HUDEP-2 (cell line): ENCODE measurements at regions not wholly inside any gene's neighbourhood (a gene's known extent, or its start where the extent isn't known, plus 50 kb on each side); places are given as distances from the start of the nearest gene placed in this dataset.

Experiments used
- DNase-seq, 76 experiments: peaks; one replicate each; lab custom pipeline; 2025; ENCODE audit not compliant: unreplicated experiment in 76 of 76; lab: John Stamatoyannopoulos, UW

DNA sequence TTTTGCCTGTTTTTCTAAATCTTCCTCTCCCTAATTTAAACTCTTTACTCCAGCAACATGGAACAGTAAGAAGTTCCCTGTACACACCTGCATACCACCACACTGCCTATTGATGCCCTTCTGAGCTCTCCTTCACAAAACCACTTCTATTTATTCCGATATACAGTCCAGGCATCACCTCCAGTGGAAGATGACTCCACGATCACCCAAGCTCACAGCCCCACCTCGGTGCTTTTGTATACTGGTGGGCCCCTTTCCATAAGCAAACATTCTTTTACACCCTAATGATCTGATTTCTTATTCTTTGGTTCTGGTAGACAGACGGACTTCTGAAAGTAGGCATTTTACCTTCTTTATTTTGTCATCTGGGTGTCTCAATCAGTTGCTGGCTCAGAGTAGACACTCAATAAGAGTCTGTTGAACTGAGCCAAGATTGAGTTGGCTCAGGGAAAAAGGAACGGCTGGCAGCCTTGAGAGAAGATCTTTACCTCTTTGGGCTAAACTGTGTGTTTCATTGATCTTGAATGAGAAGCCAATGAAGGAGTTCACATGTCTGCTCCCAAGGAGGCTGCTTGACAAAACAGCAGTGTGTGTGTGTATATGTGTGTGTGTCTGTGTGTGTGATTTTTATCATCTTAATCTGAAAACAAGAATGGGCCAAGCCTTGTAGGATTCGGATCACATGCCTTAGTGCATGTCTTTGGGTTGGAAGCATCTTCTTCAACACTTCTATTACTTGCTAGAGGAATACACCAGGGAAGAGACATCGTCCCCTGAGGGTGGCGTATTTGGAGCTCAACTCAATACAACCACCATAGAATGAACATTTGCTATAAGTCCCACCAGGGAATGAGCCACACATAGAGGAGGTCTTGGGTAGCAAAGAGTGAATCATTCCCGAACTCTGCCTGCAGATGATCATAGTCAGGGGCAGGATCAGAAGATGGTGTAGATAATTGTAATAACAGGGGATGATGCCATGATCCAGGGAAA, 341.8 kb downstream of the CYRIA start:
- no peak for DNase-seq

DNA sequence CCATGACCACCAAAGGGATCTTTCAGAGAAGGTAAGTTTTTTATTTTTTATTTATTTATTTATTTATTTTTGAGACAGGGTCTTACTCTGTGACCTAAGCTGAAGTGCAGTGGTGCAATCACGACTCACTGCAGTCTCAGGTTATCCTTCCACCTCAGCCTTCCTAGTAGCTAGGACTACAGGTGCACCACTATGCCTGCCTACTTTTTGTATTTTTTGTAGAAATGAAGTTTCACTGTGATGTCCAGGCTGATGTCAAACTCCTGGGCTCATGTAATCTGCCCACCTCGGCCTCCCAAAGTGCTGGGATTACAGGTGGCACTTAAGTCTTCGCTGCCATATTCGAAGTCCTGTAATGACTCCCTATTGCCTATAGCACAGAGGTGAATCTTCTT, 342.5 kb downstream of the CYRIA start:
- DNase-seq: no peak

- no peak for DNase-seq
Observed at GRCh38 chr2:16322308-16323125, 343.1 kb downstream of the CYRIA start.

DNA sequence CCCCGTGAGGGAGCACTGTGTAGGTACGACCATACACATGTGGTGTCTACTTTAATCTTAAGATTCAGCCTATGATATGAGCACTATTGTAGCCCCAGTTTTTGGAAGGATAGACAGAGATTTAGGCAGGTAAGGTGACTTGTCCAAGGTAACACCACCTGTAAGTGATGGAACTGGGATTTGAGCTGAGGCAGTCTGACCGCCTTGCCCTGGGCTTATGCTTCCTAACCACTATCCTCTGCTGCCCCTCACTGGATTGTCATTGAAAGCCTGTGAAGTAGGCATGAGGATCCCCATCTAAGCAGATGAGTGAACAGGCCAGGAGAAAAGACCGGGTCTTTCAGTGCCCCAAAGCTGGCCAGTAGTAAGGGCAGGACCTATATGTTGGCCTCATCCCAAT, 343.8 kb downstream of the CYRIA start:
- no peak for DNase-seq

GRCh38 chr2:16321256-16321655, 344.4 kb downstream of the CYRIA start:
- DNase-seq: no peak

DNA sequence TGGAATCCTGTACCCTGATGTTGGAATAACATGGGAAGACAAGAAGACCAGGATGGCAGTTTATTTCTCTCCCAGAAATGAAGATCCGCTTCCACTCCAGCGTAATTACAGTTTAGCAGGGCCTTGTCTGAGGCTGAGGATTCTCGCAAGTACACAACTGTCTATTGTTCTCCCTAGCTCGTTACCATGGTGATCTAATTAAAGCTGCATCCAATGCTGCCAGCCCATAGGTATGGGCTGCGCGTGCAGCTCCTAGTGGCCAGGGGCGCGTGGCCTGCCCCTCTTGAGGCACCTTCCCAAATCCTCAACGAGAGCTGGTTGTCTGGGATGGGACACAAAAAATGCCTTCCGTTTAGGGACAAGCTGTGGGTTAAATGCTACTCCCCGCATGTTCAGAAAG, 344.9 kb downstream of the CYRIA start:
- no peak for DNase-seq

GRCh38 chr2:16319551-16320121, 346.0 kb downstream of the CYRIA start:
- DNase-seq: no peak

GRCh38 chr2:16318474-16319195, 347.0 kb downstream of the CYRIA start:
- DNase-seq: no peak

- no peak for DNase-seq
Observed at GRCh38 chr2:16318051-16318450, 347.6 kb downstream of the CYRIA start.

DNA sequence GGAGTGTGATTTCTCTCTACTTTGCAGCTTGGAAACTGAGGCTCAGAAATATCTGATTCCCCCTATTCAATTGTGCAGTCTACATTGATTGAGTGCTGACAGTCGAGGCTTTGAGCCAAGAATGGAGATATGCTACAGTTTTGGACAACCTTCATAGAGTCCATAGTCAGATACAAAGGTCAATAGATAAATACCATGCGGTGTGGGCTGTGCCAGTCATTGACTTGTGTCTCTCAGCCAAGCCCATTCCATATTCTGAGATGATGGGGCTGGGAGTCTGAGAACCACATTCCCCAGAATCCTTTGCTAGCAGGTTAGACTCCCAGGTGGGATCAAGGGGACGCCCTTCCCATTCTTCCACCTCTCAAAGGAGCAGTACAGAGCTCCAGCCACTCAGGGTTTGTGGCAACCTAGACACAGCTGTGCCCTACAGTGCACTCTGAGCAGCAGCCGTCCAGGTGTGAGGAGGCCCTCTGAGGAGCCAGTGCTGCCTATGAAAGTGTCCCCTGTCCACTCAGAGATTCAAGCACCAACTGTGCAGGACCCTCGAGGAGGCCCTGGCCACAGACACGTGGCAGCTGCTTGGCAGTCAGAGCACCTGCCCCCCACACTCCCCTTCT, 348.3 kb downstream of the CYRIA start:
- DNase-seq: no peak

DNA sequence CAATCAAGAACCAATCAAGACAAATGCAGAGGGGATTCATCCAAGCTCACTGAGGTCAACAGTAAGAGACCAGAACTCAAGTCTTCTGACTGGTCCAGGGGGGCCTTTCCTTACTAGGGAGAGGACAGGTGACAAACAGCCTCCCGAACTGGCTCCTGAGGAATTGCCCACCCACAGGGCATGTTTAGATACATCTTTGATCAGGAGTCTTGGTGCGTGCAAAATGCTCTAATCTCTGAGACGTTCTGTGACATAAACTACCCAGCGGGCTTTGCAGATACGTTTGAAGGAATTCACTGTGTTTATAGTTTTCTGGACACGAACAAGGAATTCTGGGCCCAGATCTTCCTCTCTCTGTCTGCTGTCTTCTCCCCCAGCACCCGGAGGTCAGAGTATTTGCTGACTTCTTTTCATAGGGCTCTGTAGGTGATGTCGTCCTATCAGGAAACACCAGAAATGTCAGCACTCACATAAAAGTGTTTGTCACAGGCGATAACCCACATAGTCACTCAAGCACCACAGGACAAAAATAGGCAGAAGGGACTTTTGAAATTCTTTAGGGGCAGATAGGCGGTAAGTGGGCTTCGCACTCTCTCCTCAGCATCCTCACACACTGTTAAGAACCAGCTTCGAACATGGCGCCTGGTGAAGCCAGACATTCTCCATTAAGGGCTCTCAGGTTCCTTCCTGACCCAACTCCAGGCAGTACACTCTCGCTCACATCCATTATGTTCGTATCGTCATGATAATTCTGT, 349.0 kb downstream of the CYRIA start:
- no peak for DNase-seq

- DNase-seq: no peak
Observed at GRCh38 chr2:16315908-16316307, 349.7 kb downstream of the CYRIA start.

DNA sequence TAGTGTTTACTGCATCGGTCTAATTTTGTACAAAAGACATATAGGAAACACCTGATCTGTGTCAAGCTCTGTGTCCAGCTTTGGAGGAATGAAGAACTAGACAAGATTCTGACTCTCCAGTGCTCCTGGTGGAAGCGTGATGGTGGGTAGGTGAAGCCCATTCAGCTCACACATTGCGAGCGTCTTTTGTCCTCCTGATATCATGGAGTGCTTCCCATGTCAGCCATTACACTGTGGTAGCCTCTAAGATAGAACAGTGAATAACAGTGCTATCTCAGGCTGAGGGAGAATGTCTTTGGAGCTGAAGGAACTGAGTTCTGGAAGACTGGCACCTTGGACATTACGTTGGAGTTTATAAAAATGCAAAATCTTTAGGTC, 350.2 kb downstream of the CYRIA start:
- DNase-seq: no peak

DNA sequence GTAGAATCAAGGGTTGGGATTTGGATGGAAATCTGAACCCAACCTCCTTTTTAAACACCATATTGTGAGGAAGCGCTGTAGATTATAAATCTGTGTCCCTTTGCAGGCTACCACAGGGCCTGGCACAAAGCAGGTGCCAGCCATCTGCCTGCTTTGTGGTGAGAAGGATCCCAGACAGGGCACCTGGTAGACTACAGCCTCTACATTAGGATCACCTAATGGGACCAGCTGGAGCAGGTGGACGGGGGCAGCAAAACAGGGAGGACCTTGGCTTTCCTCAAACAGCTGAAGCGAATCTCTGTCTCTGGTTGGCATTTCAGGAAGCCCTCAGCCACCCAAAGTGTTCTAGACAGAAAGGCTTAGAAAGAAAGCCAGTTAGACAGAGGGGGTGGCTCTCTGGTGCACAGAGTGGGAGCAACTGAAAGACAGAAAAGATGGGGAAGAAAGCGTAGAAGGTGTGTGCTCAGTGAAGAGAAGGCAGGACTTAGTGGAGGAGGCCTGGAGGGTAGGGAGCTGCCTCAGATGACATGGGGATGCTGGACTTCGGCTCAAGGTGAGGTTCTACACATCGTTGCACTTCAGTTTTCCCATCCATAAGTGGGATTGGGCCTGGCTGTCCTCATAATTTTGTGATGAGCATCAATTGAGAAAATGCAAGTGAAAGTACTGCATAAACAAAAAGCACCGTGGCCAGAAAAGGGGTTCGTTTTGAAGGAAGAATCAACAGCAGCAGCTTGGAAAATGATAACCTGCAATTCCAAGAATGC, 350.8 kb downstream of the CYRIA start:
- no peak for DNase-seq

GRCh38 chr2:16314001-16314400, 351.6 kb downstream of the CYRIA start:
- no peak for DNase-seq

- no peak for DNase-seq
Observed at GRCh38 chr2:16313235-16313975, 352.2 kb downstream of the CYRIA start.

DNA sequence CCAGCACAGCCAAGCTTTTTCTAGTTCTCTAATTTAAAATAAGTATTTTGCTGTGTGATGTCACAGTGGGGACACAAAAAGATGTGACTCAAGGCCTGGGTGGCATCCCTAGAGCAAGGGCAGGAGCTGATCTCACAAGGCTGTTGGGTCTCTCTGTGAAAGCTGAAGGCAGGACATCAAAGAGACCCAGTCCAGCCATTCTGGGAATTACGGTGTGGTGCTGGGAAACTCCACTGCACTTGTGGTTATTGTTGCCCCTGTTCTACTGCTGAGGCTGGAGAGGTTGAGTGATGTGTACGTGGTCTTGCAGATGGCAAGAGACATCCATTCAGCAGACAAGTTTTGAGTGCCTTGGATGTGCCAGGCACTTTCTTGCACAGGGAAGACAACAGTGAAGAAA, 352.9 kb downstream of the CYRIA start:
- DNase-seq: no peak
